ENCODE measurements at regions not wholly inside any gene's neighbourhood (a gene's known extent, or its start where the extent isn't known, plus 50 kb on each side); places are given as distances from the start of the nearest gene placed in this dataset.

GRCh38 chr6:105488516-105489215 lies 85.8 kb upstream of the PREP start:
- TF ChIP-seq POLR2A (IDR thresholded peaks at IDR 0.05) = no peak
- TF ChIP-seq, protein P1, sequence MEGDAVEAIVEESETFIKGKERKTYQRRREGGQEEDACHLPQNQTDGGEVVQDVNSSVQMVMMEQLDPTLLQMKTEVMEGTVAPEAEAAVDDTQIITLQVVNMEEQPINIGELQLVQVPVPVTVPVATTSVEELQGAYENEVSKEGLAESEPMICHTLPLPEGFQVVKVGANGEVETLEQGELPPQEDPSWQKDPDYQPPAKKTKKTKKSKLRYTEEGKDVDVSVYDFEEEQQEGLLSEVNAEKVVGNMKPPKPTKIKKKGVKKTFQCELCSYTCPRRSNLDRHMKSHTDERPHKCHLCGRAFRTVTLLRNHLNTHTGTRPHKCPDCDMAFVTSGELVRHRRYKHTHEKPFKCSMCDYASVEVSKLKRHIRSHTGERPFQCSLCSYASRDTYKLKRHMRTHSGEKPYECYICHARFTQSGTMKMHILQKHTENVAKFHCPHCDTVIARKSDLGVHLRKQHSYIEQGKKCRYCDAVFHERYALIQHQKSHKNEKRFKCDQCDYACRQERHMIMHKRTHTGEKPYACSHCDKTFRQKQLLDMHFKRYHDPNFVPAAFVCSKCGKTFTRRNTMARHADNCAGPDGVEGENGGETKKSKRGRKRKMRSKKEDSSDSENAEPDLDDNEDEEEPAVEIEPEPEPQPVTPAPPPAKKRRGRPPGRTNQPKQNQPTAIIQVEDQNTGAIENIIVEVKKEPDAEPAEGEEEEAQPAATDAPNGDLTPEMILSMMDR (IDR thresholded peaks at IDR 0.05) = no peak
- H3K27me3 ChIP-seq = no peaks in the 10 kb centered on the region
- ATAC-seq (no peak), DNase-seq (no peak)
- no peak overlapping the region for H3K27ac ChIP-seq
- H3K36me3 ChIP-seq (replicated peaks in 1 of 2; ENCODE audit: insufficient read depth in 1 of 2, low read depth in 2 of 2) = no peaks in the 10 kb centered on the region
- intact Hi-C loops (cut with DNase I) = no loop called here
- H3K4me1 ChIP-seq = no peaks in the 10 kb centered on the region
- H3K9me3 ChIP-seq = no peaks in the 10 kb centered on the region
- H3K4me3 ChIP-seq = no peak overlapping the region
- 43 to 46% methylated on average over 8 of the region's 8 CpGs for WGBS, 2 donors

- no peak overlapping the region for H3K4me3 ChIP-seq
- TF ChIP-seq, protein P1 (IDR thresholded peaks at IDR 0.05) = no peak
- TF ChIP-seq POLR2A (IDR thresholded peaks at IDR 0.05) = no peak
- no peak for DNase-seq
- no peaks in the 10 kb centered on the region for H3K36me3 ChIP-seq (replicated peaks in 1 of 2; ENCODE audit: insufficient read depth in 1 of 2, low read depth in 2 of 2)
- H3K9me3 ChIP-seq = no peaks in the 10 kb centered on the region
- no peaks in the 10 kb centered on the region for H3K4me1 ChIP-seq
- WGBS, 2 donors = 89 to 90% methylated on average over 9 of the region's 9 CpGs
- no peak overlapping the region for H3K27ac ChIP-seq
- no peaks in the 10 kb centered on the region for H3K27me3 ChIP-seq
- ATAC-seq = no peak
- intact Hi-C loops (cut with DNase I) = no loop called here
Observed at GRCh38 chr6:105487040-105487790, 84.3 kb upstream of the PREP start.

DNA sequence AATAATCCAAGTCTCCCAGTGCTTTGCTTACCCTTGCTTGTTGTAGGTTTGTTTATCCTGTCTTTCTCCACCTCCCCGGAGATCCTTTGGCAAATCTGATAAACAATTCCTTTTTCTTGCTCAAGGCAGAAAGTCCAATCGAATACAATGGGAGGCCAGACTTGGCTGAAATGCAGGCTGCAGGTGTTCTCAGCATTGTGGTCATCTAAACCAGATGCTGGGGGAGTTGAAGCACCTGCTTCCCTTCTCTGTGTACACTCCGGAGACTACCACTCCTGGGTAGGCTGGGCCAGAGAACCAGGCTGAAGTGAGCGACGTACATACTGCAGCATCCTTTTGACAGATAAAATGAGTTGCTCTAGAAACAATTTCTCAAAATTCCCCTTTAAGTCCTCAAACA lies 82.6 kb upstream of the PREP start:
- Histone ChIP-seq H3K4me1 (no peaks in the 10 kb centered on the region), H3K27ac (no peak overlapping the region), H3K36me3 (replicated peaks in 1 of 2; ENCODE audit: insufficient read depth in 1 of 2, low read depth in 2 of 2) (no peaks in the 10 kb centered on the region), H3K4me3 (no peak overlapping the region), H3K9me3 (no peaks in the 10 kb centered on the region), H3K27me3 (no peaks in the 10 kb centered on the region)
- 38 to 50% methylated on average over 5 of the region's 5 CpGs for WGBS, 2 donors
- intact Hi-C loops (cut with DNase I) = no loop called here
- ATAC-seq = no peak
- DNase-seq = no peak
- no peak for TF ChIP-seq POLR2A (IDR thresholded peaks at IDR 0.05)
- TF ChIP-seq, protein P1 (IDR thresholded peaks at IDR 0.05) = no peak

DNA sequence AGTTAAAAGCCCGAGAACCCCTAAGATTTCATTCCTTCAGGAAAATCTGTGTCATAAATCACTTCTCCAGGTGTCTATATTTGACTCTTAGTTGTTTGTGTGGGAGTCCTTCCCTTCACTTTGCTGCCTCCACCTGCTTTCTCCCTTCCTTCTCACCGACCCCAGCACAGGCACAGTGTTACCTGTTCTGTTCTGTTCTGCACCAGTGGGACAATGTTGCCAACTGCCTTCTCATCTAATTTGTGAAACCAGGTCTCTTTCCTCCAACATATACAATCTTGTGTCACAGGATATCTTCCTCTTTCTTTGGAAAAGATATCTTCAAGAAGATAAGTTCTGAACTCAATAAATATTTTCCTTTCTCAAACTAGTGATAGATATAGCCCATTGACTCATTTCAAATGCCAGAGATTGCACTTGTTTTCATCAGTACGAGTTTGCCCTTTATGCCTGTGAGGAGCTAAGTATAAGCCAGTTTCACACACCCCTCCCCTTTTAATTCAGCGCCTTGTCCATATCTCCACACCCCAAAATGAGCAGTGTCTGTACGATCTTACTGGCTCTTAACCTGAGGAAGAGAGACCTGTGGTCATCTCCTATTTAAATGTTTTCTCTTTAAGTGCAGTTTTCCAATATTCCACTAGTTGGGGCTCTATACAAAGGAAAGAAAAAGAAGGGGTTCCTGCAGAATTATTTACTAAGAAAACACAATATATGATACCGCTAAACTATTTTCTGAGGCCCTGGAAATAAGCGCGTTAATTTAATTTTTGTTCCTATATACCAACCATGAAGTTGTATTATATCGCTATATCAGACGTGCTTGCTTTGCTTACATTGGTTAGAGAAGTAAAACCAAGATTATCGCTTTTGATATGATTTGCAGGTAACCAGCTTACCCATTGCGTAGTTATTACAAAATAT lies 81.6 kb upstream of the PREP start:
- 23 to 24% methylated on average over 12 of the region's 12 CpGs for WGBS, 2 donors
- ATAC-seq (peak; percentile 48), DNase-seq (no peak)
- no peak for TF ChIP-seq POLR2A (IDR thresholded peaks at IDR 0.05)
- TF ChIP-seq, protein P1 (IDR thresholded peaks at IDR 0.05) = peak; percentile 62 to 91 (median 77)
- Histone ChIP-seq H3K27me3 (no peaks in the 10 kb centered on the region), H3K9me3 (no peaks in the 10 kb centered on the region), H3K4me1 (no peaks in the 10 kb centered on the region), H3K4me3 (no peak overlapping the region), H3K27ac (no peak overlapping the region), H3K36me3 (replicated peaks in 1 of 2; ENCODE audit: insufficient read depth in 1 of 2, low read depth in 2 of 2) (no peaks in the 10 kb centered on the region)
- intact Hi-C loops (cut with DNase I) = no loop called here

Measured in body of pancreas (tissue), 4 donors.